Tibial artery (tissue), 4 donors: ENCODE measurements at regions not wholly inside any gene's neighbourhood (a gene's known extent, or its start where the extent isn't known, plus 50 kb on each side); places are given as distances from the start of the nearest gene placed in this dataset.

Experiments
- DNase-seq, 2 donors: peaks; one replicate each; pipeline ENCODE4 v3.0.0-alpha.2; 2019
- H3K27ac ChIP-seq, 2 donors: fragments of 200-600 bp; sonication (generic) in 1 of 2; 1 replicate in 1 of 2; 2 replicates in 1 of 2; pipeline ENCODE4 v1.5.1; 2018 to 2019; ENCODE audit warnings: mild to moderate bottlenecking in 1 of 2
- H3K27me3 ChIP-seq, 2 donors: fragments of 200-600 bp; sonication (generic) in 1 of 2; one replicate each; pipeline versions ENCODE4 v1.5.1 to v1.6.0; 2016 to 2019
- H3K36me3 ChIP-seq, 3 donors: fragments of 200-600 bp; sonication (generic) in 2 of 3; one replicate each; pipeline ENCODE4 v1.5.1; 2016 to 2019; ENCODE audit warnings: mild to moderate bottlenecking in 2 of 3
- H3K4me1 ChIP-seq, 4 donors: fragments of 200-600 bp; sonication (generic) in 2 of 4; 1 replicate in 3 of 4; 2 replicates in 1 of 4; pipeline ENCODE4 v1.5.1; 2016 to 2019
- H3K4me3 ChIP-seq, 2 donors: fragments of 200-600 bp; sonication (generic) in 1 of 2; 1 replicate in 1 of 2; 2 replicates in 1 of 2; pipeline ENCODE4 v1.5.1; 2018 to 2019; ENCODE audit warnings: mild to moderate bottlenecking in 2 of 2
- H3K9me3 ChIP-seq, 3 donors: fragments of 200-600 bp; sonication (generic) in 1 of 3; one replicate each; pipeline ENCODE4 v1.5.1; 2016 to 2019
- intact Hi-C: fragments of 100-400 bp; cut with DNase I; formaldehyde crosslinking; loops from one replicate; pipeline ENCODE4 v1.15.0; 2023; ENCODE audit warnings: low total_unique reads
- TF ChIP-seq, protein P1 (sequence below), 2 experiments: fragments of 200-600 bp in 1 of 2; fragments of 450-650 bp in 1 of 2; IDR thresholded peaks; one replicate each; pipeline ENCODE4 v1.5.1; 2017 to 2019; ENCODE audit warnings: antibody characterized with exemption in 2 of 2, mild to moderate bottlenecking in 1 of 2, moderate library complexity in 1 of 2

DNA sequence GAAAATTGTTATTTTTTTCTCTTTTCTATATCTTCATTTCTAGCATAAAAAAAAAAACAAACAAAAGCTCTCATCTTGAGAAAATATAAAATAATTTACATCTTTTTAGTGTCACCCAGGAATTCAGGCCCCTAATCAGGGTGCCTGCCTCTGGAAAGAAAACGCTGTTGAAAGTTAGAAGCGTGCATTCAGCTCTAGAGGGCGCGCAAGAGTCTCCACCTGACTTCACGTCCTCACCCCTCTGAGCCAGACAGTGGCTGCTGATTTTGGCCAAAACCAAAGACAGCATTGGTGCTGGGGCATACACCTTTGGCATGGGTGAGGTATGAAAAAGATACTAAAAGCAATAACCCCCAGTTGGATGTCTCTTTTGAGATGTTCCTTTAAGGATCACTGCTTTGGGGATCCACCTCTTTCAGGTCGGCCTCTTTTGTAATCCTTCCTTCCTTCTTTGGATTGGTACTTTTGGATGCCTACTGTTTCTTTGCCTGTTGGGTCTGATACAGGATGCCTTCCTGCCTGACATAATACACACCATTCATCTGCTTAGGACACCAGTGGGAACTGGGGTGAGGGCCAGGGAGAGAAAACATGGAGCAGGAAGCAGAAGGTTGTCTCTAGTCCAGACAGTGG is 77.6 kb upstream of the CHRM3 start:
- Histone ChIP-seq H3K36me3 (no peaks in the 10 kb centered on the region), H3K9me3 (no peaks in the 10 kb centered on the region), H3K4me3 (no peak overlapping the region), H3K27ac (no peak overlapping the region), H3K27me3 (no peaks in the 10 kb centered on the region), H3K4me1 (no peaks in the 10 kb centered on the region)
- intact Hi-C loops, result loop anchor here (5.0 to 10.0 kb wide), 2 partner anchors 566 to 588 kb away; no protein-coding TSS in a partner anchor
- no peak for DNase-seq
- TF ChIP-seq, protein P1, sequence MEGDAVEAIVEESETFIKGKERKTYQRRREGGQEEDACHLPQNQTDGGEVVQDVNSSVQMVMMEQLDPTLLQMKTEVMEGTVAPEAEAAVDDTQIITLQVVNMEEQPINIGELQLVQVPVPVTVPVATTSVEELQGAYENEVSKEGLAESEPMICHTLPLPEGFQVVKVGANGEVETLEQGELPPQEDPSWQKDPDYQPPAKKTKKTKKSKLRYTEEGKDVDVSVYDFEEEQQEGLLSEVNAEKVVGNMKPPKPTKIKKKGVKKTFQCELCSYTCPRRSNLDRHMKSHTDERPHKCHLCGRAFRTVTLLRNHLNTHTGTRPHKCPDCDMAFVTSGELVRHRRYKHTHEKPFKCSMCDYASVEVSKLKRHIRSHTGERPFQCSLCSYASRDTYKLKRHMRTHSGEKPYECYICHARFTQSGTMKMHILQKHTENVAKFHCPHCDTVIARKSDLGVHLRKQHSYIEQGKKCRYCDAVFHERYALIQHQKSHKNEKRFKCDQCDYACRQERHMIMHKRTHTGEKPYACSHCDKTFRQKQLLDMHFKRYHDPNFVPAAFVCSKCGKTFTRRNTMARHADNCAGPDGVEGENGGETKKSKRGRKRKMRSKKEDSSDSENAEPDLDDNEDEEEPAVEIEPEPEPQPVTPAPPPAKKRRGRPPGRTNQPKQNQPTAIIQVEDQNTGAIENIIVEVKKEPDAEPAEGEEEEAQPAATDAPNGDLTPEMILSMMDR (IDR thresholded peaks at IDR 0.05), result no peak

GRCh38 chr1:239307886-239308285 is 78.5 kb upstream of the CHRM3 start:
- no peaks in the 10 kb centered on the region for H3K9me3 ChIP-seq
- no peak overlapping the region for H3K27ac ChIP-seq
- DNase-seq, result no peak
- no peaks in the 10 kb centered on the region for H3K27me3 ChIP-seq
- TF ChIP-seq, protein P1 (IDR thresholded peaks at IDR 0.05), result no peak
- no peak overlapping the region for H3K4me3 ChIP-seq
- no peaks in the 10 kb centered on the region for H3K4me1 ChIP-seq
- H3K36me3 ChIP-seq, result no peaks in the 10 kb centered on the region
- intact Hi-C loops, result loop anchor here (5.0 to 10.0 kb wide), 2 partner anchors 567 to 589 kb away; no protein-coding TSS in a partner anchor

DNA sequence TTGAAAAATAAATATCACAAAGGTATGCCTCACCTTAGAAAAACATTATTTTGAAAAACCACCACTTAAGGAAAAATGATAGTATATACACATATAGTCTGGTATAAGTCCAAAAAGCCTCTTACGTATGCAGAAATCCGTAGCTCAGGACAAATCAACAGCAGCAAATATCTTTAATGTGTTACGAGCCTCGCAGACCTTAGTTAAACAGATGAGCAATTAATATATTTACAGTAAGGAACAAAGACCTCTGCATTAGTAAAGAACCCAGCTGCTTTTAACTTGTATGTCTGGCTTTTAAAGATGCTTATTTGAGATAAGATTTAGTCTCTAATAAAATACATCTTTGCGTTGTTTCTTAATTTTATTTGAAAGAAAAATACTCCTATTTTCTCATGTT is 79.9 kb upstream of the CHRM3 start:
- H3K9me3 ChIP-seq, result no peaks in the 10 kb centered on the region
- intact Hi-C loops, result loop anchor here (5.0 to 10.0 kb wide), 2 partner anchors 568 to 591 kb away; no protein-coding TSS in a partner anchor
- H3K36me3 ChIP-seq, result no peaks in the 10 kb centered on the region
- DNase-seq, result no peak
- no peaks in the 10 kb centered on the region for H3K27me3 ChIP-seq
- H3K4me3 ChIP-seq, result no peak overlapping the region
- H3K27ac ChIP-seq, result no peak overlapping the region
- TF ChIP-seq, protein P1 (IDR thresholded peaks at IDR 0.05), result no peak
- H3K4me1 ChIP-seq, result no peaks in the 10 kb centered on the region

DNA sequence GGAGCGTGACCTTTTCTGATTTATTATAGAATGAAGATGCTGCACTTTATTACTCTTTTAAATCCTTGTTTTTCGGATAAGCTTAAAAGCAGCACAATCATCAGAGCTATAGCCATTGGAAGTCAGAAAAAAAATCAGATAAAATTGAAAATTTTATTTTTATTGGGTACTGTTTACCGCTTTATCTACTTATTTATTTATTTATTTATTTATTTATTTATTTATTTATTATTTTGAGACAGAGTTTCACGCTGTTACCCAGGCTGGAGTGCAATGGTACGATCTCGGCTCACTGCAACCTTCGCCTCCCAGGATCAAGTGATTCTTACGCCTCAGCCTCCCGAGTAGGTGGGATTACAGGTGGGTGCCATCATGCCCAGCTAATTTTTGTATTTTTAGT is 83.1 kb upstream of the CHRM3 start:
- intact Hi-C loops, result loop anchor here (10.0 kb wide), 1 partner anchor 572 kb away; no protein-coding TSS in a partner anchor
- Histone ChIP-seq H3K4me1 (no peaks in the 10 kb centered on the region), H3K36me3 (no peaks in the 10 kb centered on the region), H3K27ac (no peak overlapping the region), H3K9me3 (no peaks in the 10 kb centered on the region), H3K27me3 (no peaks in the 10 kb centered on the region), H3K4me3 (no peak overlapping the region)
- DNase-seq, result no peak
- TF ChIP-seq, protein P1 (IDR thresholded peaks at IDR 0.05), result no peak

DNA sequence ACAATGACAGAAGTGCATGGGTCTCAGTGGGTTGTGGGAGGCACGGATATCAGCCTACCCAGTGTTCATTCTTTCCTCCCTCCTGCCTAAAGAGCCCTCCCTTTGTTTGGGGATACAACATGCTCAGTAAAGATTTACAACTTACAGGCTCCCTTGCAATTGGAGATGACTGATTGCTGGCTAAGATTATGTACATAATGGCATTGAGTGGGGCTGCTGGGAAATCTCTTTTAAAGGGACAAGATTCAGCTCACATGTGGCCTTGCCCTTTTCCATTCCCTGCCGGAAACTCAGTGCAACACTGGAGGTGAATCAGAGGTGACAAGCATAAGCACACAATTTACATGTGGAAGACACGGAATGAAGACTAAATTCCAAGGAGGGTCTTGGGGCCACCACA is 83.7 kb upstream of the CHRM3 start:
- Histone ChIP-seq H3K27ac (no peak overlapping the region), H3K27me3 (no peaks in the 10 kb centered on the region), H3K9me3 (no peaks in the 10 kb centered on the region), H3K4me3 (no peak overlapping the region), H3K36me3 (no peaks in the 10 kb centered on the region), H3K4me1 (no peaks in the 10 kb centered on the region)
- DNase-seq, result no peak
- intact Hi-C loops, result loop anchor here (10.0 kb wide), 1 partner anchor 572 kb away; no protein-coding TSS in a partner anchor
- TF ChIP-seq, protein P1 (IDR thresholded peaks at IDR 0.05), result no peak
